ENCODE measurements at regions not wholly inside any gene's neighbourhood (a gene's known extent, or its start where the extent isn't known, plus 50 kb on each side); places are given as distances from the start of the nearest gene placed in this dataset.

GRCh38 chr12:77323788-77324415 is 258.5 kb upstream of the E2F7 start:
- H3K27ac ChIP-seq, result no peak overlapping the region
- no peak for TF ChIP-seq ZFX (IDR thresholded peaks at IDR 0.05)
- no peak for TF ChIP-seq CTCF (conservative IDR thresholded peaks at IDR 0.05)

- TF ChIP-seq CTCF (conservative IDR thresholded peaks at IDR 0.05), result no peak
- no peak for TF ChIP-seq ZFX (IDR thresholded peaks at IDR 0.05)
- H3K27ac ChIP-seq, result no peak overlapping the region
Measured at GRCh38 chr12:77319166-77319565, 253.8 kb upstream of the E2F7 start.

- H3K27ac ChIP-seq, result no peak overlapping the region
- TF ChIP-seq ZFX (IDR thresholded peaks at IDR 0.05) (no peak), CTCF (conservative IDR thresholded peaks at IDR 0.05) (no peak)
Measured at GRCh38 chr12:77315407-77315806, 250.0 kb upstream of the E2F7 start.

GRCh38 chr12:77314378-77315052 is 249.1 kb upstream of the E2F7 start:
- H3K27ac ChIP-seq, result no peak overlapping the region

GRCh38 chr12:77308056-77308455 is 242.7 kb upstream of the E2F7 start:
- TF ChIP-seq ZFX (IDR thresholded peaks at IDR 0.05) (no peak), CTCF (conservative IDR thresholded peaks at IDR 0.05) (no peak)

More at GRCh38 chr12:77314378-77315052, 249.1 kb upstream of the E2F7 start:
- TF ChIP-seq CTCF (conservative IDR thresholded peaks at IDR 0.05), result no peak
- no peak for TF ChIP-seq ZFX (IDR thresholded peaks at IDR 0.05)

GRCh38 chr12:77300811-77301210 is 235.4 kb upstream of the E2F7 start:
- no peak overlapping the region for H3K27ac ChIP-seq
- no peak for TF ChIP-seq CTCF (conservative IDR thresholded peaks at IDR 0.05)
- TF ChIP-seq ZFX (IDR thresholded peaks at IDR 0.05), result no peak

More at GRCh38 chr12:77308056-77308455, 242.7 kb upstream of the E2F7 start:
- no peak overlapping the region for H3K27ac ChIP-seq

GRCh38 chr12:77299910-77300669 is 234.7 kb upstream of the E2F7 start:
- TF ChIP-seq ZFX (IDR thresholded peaks at IDR 0.05) (no peak), CTCF (conservative IDR thresholded peaks at IDR 0.05) (no peak)
- H3K27ac ChIP-seq, result no peak overlapping the region
